ENCODE measurements at regions not wholly inside any gene's neighbourhood (a gene's known extent, or its start where the extent isn't known, plus 50 kb on each side); places are given as distances from the start of the nearest gene placed in this dataset.
A peak's percentile ranks its signal among the peaks of the same experiment; 100 is the strongest.
"Not testable (repeated sequence)": the region's sequence is repeated elsewhere in the genome, so short reads cannot be mapped to it uniquely, and the experiment has no call there.

- Mint-ChIP-seq H3K27me3 (ENCODE audit: low read depth in 3 of 3) (peaks cover 0 to 2% (median 1%) of the 10 kb centered on the region in 3 donors), H3K36me3 (no peaks in the 10 kb centered on the region), H3K4me3 (no peak overlapping the region), H3K9me3 (peaks cover 0 to 11% (median 0%) of the 10 kb centered on the region in 6 donors), H3K4me1 (no peaks in the 10 kb centered on the region), H3K27ac (no peak overlapping the region)
- no peak for DNase-seq
Observed at GRCh38 chr6:69571234-69571633, 225.6 kb downstream of the LMBRD1 start.

- peak overlapping the region in 1 of 5 donors; percentile 1 for H3K4me3 Mint-ChIP-seq
Observed at GRCh38 chr6:69570106-69570505, 226.7 kb downstream of the LMBRD1 start.

GRCh38 chr6:69560597-69560996 lies 236.2 kb downstream of the LMBRD1 start:
- H3K4me3 Mint-ChIP-seq; H3K27ac Mint-ChIP-seq; DNase-seq; H3K36me3 Mint-ChIP-seq; H3K27me3 Mint-ChIP-seq (ENCODE audit: low read depth in 3 of 3); H3K4me1 Mint-ChIP-seq: not testable (repeated sequence)
- peaks cover 8 to 24% (median 13%) of the 10 kb centered on the region in 6 donors for H3K9me3 Mint-ChIP-seq

More at GRCh38 chr6:69570106-69570505, 226.7 kb downstream of the LMBRD1 start:
- Mint-ChIP-seq H3K27me3 (ENCODE audit: low read depth in 3 of 3) (peaks cover 0 to 2% (median 2%) of the 10 kb centered on the region in 3 donors), H3K27ac (no peak overlapping the region), H3K9me3 (peaks cover 0 to 14% (median under 1%) of the 10 kb centered on the region in 6 donors), H3K36me3 (no peaks in the 10 kb centered on the region), H3K4me1 (no peaks in the 10 kb centered on the region)
- DNase-seq = no peak

DNA sequence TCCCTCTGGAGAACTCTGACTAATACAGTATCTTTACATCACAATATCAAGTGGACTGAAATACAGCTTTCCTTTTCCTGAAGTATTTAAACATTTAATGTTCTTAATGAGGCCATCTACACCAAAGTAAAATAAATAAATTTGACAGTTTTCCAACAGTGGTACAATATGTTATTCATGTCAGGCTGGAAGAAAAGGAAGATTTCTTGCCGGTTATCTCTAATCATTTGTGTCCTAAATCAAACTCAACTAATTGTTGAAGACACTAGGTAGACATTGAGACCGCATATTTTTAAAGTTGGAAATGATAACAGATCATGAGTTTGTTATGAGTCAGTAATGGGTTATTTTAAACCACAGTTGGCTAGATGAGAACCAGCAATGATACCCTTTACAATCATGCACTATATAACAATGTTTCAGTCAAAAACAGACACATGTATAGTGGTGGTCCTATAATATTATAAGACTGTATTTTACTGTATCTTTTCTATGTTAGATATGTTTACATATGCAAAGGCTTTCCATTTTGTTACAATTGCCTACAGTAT lies 241.6 kb downstream of the LMBRD1 start:
- DNase-seq = no peak
- Mint-ChIP-seq H3K4me1 (no peaks in the 10 kb centered on the region), H3K27ac (no peak overlapping the region), H3K27me3 (ENCODE audit: low read depth in 3 of 3) (peaks cover 0 to 2% (median 0%) of the 10 kb centered on the region in 3 donors), H3K4me3 (no peak overlapping the region), H3K36me3 (no peaks in the 10 kb centered on the region), H3K9me3 (peaks cover 0 to 14% (median 8%) of the 10 kb centered on the region in 6 donors)

- H3K4me3 Mint-ChIP-seq = no peak overlapping the region
- no peaks in the 10 kb centered on the region for H3K27me3 Mint-ChIP-seq (ENCODE audit: low read depth in 3 of 3)
- H3K27ac Mint-ChIP-seq = no peak overlapping the region
- peaks cover 0 to 4% (median 3%) of the 10 kb centered on the region in 6 donors for H3K9me3 Mint-ChIP-seq
- H3K4me1 Mint-ChIP-seq = no peaks in the 10 kb centered on the region
- DNase-seq = no peak
- H3K36me3 Mint-ChIP-seq = no peaks in the 10 kb centered on the region
Observed at GRCh38 chr6:69542494-69542893, 254.3 kb downstream of the LMBRD1 start.

DNA sequence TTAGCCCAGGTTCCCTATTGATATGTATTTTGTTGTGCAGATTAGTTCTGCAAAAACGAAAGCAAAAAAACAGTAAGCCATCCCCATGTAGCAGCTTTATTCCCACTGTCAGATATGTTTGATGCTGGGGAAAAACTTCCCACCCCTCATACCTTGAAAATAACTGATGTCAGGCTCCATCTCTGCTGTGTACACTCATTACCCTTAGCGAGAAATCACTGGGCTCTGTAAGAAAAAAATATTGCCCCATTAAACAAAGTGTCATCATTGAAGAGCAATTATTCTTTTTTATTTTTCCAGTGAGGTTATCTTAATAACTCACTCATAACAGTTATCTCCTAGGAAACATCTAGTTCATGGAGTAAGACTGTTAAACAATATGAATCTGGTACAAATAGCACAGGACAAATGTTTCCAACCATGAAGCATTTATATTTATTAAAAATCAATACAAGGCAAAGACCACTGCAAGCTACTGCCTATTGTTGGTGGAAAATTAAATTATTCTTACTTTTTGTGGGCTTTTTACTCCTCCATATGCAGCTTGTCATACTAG lies 268.8 kb downstream of the LMBRD1 start:
- Mint-ChIP-seq H3K27me3 (ENCODE audit: low read depth in 3 of 3) (peaks cover 0 to 4% (median 0%) of the 10 kb centered on the region in 3 donors), H3K4me1 (no peaks in the 10 kb centered on the region), H3K4me3 (no peak overlapping the region), H3K27ac (no peak overlapping the region), H3K9me3 (peaks cover 0 to 14% (median 3%) of the 10 kb centered on the region in 6 donors), H3K36me3 (no peaks in the 10 kb centered on the region)
- DNase-seq = no peak

DNA sequence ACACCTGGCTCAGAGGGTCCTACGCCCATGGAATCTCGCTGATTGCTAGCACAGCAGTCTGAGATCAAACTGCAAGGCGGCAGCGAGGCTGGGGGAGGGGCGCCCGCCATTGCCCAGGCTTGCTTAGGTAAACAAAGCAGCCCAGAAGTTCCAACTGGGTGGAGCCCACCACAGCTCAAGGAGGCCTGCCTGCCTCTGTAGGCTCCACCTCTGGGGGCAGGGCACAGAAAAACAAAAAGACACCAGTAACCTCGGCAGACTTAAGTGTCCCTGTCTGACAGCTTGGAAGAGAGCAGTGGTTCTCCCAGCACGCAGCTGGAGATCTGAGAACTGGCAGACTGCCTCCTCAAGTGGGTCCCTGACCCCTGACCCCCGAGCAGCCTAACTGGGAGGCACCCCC lies 281.3 kb downstream of the LMBRD1 start:
- not testable (repeated sequence) for H3K36me3 Mint-ChIP-seq; DNase-seq; H3K27me3 Mint-ChIP-seq (ENCODE audit: low read depth in 3 of 3); H3K27ac Mint-ChIP-seq; H3K4me3 Mint-ChIP-seq; H3K4me1 Mint-ChIP-seq
- H3K9me3 Mint-ChIP-seq = peaks cover 0 to 29% (median 23%) of the 10 kb centered on the region in 6 donors

DNA sequence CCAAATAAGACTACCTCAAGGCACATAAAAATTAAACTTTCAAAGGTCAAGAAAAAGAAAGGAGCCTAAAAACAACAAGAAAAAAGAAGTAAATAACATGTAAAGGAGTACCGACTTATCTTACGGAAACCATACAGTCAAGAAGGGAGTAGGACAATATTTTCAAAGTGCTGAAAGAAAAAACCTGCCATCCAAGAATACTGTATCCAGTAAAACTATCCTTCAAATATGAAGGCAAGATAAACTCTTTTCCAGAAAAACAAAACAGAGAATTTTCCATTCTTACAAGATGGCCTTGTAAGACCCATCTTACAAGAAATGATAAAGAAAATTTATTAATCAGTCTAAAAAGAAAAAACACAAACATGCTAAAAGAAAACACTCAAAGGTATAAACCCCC lies 302.2 kb downstream of the LMBRD1 start:
- Mint-ChIP-seq H3K36me3 (no peaks in the 10 kb centered on the region), H3K9me3 (peaks cover 11 to 36% (median 25%) of the 10 kb centered on the region in 6 donors), H3K27ac (no peak overlapping the region), H3K4me1 (no peaks in the 10 kb centered on the region), H3K27me3 (ENCODE audit: low read depth in 3 of 3) (peaks cover 0 to 2% (median 0%) of the 10 kb centered on the region in 3 donors), H3K4me3 (no peak overlapping the region)
- no peak for DNase-seq

DNA sequence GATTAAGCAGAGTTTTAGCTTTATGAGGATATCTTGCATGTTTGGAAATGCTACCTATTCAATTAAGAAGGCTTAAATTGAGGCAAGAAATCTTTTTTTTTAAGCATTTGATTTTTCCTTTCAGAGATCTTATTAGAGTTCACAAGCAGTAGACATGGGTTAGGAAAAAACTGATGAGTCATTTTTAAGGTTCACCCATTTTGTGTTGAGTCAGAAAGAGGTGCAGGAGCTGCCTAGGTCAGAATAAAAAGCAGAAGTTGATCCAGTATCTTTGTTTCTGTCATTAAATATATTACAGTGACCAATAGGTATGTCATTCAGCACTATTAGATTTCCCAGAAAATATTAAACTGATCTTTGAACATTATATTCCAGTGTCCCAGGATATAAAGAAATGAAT lies 306.8 kb downstream of the LMBRD1 start:
- no peak for DNase-seq
- H3K4me3 Mint-ChIP-seq = no peak overlapping the region
- no peaks in the 10 kb centered on the region for H3K4me1 Mint-ChIP-seq
- peaks cover 8 to 38% (median 23%) of the 10 kb centered on the region in 6 donors for H3K9me3 Mint-ChIP-seq
- no peaks in the 10 kb centered on the region for H3K36me3 Mint-ChIP-seq
- no peaks in the 10 kb centered on the region for H3K27me3 Mint-ChIP-seq (ENCODE audit: low read depth in 3 of 3)
- no peak overlapping the region for H3K27ac Mint-ChIP-seq

DNA sequence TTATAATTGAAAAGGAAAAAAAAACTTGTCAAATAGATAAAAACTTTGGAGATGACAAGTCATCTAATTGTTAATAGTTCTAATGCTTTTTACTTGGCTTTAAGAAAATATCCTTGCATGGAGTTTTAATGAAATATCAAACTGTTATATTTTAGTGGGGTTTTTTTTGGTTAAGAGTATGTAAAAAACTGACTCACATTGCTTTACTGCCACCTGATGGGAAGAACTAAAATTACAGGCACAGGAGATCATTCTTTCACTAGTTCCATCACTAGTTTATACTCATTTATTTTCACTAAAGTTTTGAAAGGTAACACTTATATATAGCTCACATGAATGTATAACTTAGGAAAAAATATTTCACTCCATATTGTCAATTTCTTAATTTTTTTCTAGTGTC lies 309.1 kb downstream of the LMBRD1 start:
- no peak overlapping the region for H3K4me3 Mint-ChIP-seq
- no peaks in the 10 kb centered on the region for H3K4me1 Mint-ChIP-seq
- no peak overlapping the region for H3K27ac Mint-ChIP-seq
- no peaks in the 10 kb centered on the region for H3K27me3 Mint-ChIP-seq (ENCODE audit: low read depth in 3 of 3)
- peaks cover 3 to 29% (median 9%) of the 10 kb centered on the region in 6 donors for H3K9me3 Mint-ChIP-seq
- DNase-seq = no peak
- no peaks in the 10 kb centered on the region for H3K36me3 Mint-ChIP-seq

DNA sequence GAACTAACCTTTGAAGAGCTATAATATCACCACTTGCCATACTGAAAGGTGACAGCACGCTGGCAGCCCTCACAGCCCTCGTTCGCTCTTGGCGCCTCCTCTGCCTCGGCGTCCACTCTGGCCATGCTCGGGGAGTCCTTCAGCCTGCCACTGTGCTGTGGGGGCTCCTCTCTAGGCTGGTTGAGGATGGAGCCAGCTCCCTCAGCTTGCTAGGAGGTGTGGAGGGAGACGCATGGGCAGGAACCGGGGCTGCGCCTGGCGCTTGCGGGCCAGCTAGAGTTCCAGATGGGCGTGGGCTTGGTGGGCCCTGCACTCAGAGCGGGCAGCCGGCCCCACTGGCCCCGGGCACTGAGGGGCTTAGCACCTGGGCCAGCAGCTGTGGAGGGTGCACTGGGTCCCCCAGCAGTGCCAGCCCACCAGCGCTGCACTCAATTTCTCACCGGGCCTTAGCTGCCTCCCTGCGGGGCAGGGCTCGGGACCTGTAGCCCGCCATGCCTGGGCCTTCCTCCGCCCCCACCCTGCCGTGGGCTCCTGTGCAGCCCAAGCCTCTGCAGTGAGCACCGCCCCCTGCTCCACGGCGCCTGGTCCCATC lies 329.7 kb downstream of the LMBRD1 start:
- no peaks in the 10 kb centered on the region for H3K36me3 Mint-ChIP-seq
- no peaks in the 10 kb centered on the region for H3K4me1 Mint-ChIP-seq
- no peak overlapping the region for H3K27ac Mint-ChIP-seq
- no peak overlapping the region for H3K4me3 Mint-ChIP-seq
- no peak for DNase-seq
- peaks cover 0 to 2% (median 0%) of the 10 kb centered on the region in 3 donors for H3K27me3 Mint-ChIP-seq (ENCODE audit: low read depth in 3 of 3)
- H3K9me3 Mint-ChIP-seq = peaks cover 4 to 22% (median 8%) of the 10 kb centered on the region in 6 donors

DNA sequence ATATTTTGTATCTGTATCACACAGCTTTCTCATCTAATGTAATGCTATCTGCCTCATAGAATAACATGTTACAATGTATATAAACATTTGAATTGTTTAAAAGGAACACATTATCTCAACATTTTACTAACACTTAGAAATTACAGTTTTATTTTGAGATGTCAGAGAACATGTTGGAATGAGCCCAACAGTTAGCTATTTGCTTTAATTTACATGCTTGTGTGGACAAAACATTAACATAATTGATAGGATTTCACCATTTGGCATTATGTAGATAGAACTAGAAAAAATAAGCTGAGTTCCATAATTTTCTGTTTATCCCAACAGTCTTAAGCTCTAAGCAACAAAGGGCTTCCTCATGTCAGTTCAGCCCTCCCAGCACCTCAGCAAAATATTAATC lies 330.9 kb downstream of the LMBRD1 start:
- H3K27ac Mint-ChIP-seq = no peak overlapping the region
- H3K9me3 Mint-ChIP-seq = peaks cover 2 to 19% (median 10%) of the 10 kb centered on the region in 6 donors
- H3K4me3 Mint-ChIP-seq = no peak overlapping the region
- H3K27me3 Mint-ChIP-seq (ENCODE audit: low read depth in 3 of 3) = peaks cover 0 to 2% (median 0%) of the 10 kb centered on the region in 3 donors
- no peaks in the 10 kb centered on the region for H3K4me1 Mint-ChIP-seq
- no peak for DNase-seq
- H3K36me3 Mint-ChIP-seq = no peaks in the 10 kb centered on the region

DNA sequence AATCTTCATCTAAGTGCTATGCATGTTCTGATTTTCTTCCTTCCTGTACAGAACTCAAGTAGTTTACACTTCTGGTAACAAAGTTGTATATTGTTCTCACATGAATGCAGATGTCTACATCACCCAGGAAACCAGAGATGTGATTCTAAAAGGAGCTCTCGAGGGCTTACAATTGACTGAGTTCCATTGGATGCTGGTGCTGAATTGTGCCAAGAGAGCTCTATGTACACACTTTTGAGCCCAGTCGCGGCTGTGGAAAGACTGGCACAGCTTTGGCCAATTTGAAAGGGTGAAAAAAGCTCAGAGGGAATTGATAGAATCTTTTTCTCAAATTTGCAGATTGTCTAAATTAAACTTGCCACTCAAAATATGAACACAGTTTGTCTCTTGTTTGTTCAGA lies 340.7 kb downstream of the LMBRD1 start:
- no peak overlapping the region for H3K4me3 Mint-ChIP-seq

GRCh38 chr6:69454619-69455018 lies 342.2 kb downstream of the LMBRD1 start:
- peaks cover 4 to 35% (median 12%) of the 10 kb centered on the region in 6 donors for H3K9me3 Mint-ChIP-seq
- not testable (repeated sequence) for H3K27ac Mint-ChIP-seq; H3K4me1 Mint-ChIP-seq; H3K4me3 Mint-ChIP-seq; H3K36me3 Mint-ChIP-seq; DNase-seq; H3K27me3 Mint-ChIP-seq (ENCODE audit: low read depth in 3 of 3)

More for the DNA sequence above, 340.7 kb downstream of the LMBRD1 start:
- peaks cover 4 to 33% (median 11%) of the 10 kb centered on the region in 6 donors for H3K9me3 Mint-ChIP-seq
- no peak for DNase-seq
- no peaks in the 10 kb centered on the region for H3K4me1 Mint-ChIP-seq
- no peaks in the 10 kb centered on the region for H3K36me3 Mint-ChIP-seq
- H3K27ac Mint-ChIP-seq = no peak overlapping the region
- H3K27me3 Mint-ChIP-seq (ENCODE audit: low read depth in 3 of 3) = no peaks in the 10 kb centered on the region
